Omental fat pad (tissue), 3 donors: ENCODE measurements at regions not wholly inside any gene's neighbourhood (a gene's known extent, or its start where the extent isn't known, plus 50 kb on each side); places are given as distances from the start of the nearest gene placed in this dataset.
"Not testable (repeated sequence)": the region's sequence is repeated elsewhere in the genome, so short reads cannot be mapped to it uniquely, and the experiment has no call there.

Experiments
- ATAC-seq: fragments of 150-250 bp; one replicate; pipeline ENCODE4 v1.9.1; 2016; ENCODE audit warnings: mild to moderate bottlenecking, moderate library complexity; ENCODE audit not compliant: low FRiP score
- DNase-seq: peaks from one replicate; pipeline ENCODE4 v3.0.0-alpha.2; 2019; ENCODE audit warnings: low spot score
- CTCF ChIP-seq, 3 donors: fragments of 450-650 bp; IDR thresholded peaks; one replicate each; pipeline ENCODE4 v1.5.1; 2016 to 2017; ENCODE audit warnings: antibody characterized with exemption in 3 of 3, mild to moderate bottlenecking in 3 of 3, moderate library complexity in 2 of 3

DNA sequence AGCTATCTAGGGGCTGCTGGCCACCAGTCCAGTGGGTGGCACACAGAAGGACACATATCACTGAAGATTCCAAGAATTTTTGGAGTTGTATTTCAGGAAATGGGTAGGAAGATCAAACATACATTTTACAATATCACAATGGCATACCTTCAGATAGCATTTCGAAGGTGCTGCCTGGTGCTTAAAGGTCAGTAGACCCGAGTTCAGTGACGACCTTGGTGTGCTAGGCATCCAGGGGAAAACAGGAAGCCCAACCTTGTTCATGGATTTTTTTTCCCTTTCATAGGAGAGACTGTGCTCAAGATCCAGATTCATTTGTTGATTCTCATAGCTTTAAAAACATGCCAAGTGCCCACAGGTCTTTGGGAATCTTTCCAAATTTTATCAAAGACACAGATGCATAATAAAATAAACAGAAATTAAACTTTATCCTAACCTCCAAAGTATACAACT is 51.0 kb upstream of the RCBTB2 start:
- TF ChIP-seq CTCF (IDR thresholded peaks at IDR 0.05) = no peak
- ATAC-seq = no peak
- DNase-seq = no peak

- ATAC-seq = no peak
- no peak for DNase-seq
Measured at GRCh38 chr13:48585456-48585840, 52.6 kb upstream of the RCBTB2 start.

DNA sequence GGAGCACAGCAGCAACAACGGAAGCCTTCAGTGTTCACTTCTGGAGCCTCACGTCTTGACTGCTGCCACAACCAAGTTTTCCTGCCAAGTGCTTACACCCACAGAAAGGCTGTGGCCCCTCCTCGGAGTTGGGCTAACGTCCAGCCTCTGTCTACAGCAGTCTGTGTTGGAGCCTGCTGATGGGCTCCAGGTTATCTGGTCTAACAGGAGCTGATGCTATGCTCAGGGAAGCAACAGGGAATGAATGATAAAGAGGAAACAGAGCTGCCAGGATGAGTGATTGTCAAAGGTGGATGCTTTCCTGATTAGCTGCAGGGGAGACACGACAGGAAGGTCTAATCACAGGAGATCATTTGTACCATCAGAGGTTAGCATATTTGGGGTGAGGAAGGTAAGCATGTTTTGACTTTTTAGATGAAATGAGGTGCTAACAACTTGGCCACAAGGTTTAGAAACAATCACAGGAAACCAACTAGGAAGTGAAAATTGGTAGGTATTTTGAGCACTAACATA is 53.8 kb upstream of the RCBTB2 start:
- ATAC-seq = no peak
- DNase-seq = no peak
- no peak for TF ChIP-seq CTCF (IDR thresholded peaks at IDR 0.05)

More at GRCh38 chr13:48585456-48585840, 52.6 kb upstream of the RCBTB2 start:
- no peak for TF ChIP-seq CTCF (IDR thresholded peaks at IDR 0.05)

DNA sequence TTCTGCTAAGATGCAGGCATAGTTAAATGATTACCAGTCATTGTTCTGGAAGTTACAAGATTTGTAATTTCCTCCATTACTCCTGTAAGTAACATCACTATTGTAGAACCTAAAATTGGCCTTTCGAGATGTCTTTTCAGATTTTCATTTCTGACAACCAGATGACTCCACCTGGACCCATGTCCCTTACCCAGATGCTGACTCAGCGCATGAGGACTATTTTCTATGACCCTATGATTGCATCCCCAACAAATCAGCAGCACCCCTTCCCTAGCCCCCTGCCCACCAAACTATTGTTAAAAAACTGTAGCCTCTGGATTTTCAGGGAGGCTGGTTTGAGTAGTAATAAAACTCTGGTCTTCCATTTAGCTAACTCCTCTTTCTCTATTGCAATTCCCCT is 55.2 kb upstream of the RCBTB2 start:
- DNase-seq = no peak
- no peak for TF ChIP-seq CTCF (IDR thresholded peaks at IDR 0.05)
- no peak for ATAC-seq

DNA sequence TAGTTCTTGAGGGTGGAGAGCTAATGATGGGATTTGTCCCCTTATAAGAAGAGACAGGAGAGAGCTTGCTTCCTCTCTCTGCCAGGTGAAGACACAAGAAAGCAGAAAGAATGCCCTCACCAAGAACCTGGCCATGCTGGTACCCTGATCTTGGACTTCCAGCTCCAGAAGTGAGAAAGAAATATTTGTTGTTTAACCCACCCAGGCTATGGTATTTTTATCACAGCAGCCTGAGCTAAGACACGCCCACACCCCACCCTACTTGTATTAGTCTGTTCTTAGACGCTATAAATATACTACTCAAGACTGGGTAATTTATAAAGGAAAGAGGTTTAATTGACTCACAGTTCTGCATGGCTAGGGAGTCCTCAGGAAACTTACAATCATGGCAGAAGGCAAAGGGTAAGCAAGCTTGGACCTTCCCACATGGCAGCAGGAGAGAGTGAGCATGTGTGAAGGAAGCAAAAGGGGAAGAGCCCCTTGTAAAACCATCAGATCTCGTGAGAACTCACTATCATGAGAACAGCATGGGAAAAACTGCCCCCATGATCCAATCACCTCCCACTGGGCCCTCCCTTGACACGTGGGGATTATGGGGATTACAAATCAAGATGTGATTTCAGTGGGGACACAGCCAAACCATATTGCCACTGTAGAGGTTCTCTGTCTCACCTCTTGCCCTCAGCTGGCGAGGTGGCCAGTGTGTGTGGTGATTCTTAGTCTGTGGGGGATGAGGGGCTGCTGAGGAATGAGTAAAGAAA is 57.4 kb upstream of the RCBTB2 start:
- ATAC-seq (no peak), DNase-seq (no peak)
- no peak for TF ChIP-seq CTCF (IDR thresholded peaks at IDR 0.05)

GRCh38 chr13:48591124-48591872 is 58.4 kb upstream of the RCBTB2 start:
- DNase-seq, ATAC-seq: not testable (repeated sequence)

DNA sequence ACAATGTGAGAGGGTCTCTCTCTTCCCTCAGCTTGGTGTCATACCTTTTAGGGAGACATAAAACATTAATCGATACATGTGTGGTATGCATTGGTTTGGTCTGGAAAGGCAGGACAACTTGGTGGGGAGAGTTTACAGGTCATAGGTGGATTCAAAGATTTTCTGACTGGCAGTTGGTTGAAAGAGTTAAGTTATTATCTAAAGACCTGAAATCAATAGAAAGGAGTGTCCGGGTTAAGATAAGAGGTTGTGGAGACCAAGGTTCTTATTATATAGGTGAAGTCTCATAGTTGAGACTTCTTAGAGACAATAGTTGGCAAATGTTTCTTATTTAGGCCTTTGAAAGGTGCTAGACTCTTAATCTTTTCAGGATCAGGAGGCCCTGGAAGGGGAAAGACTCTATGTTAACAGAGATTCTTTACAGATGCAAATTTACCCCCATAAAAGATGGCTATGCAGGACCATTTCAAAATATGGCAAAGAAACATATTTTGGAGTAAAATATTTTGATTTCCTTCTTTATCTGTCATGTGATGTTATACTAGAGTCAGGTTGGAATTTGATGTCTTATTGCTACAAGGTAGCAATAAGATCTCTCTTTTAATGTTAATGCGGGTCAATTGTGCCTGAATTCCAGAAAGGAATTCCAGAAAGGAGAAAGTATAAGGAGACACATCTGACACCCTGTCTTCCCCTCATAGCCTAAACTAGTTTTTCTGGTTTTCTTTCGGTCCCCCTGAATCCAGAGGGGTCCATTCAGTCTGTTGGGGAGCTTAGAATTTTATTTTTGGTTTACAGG is 59.2 kb upstream of the RCBTB2 start:
- ATAC-seq (no peak), DNase-seq (no peak)
- TF ChIP-seq CTCF (IDR thresholded peaks at IDR 0.05) = no peak
